RWPE1 (cell line): ENCODE measurements at regions not wholly inside any gene's neighbourhood (a gene's known extent, or its start where the extent isn't known, plus 50 kb on each side); places are given as distances from the start of the nearest gene placed in this dataset.

ENCODE experiments used
- CTCF ChIA-PET: fragments of 350-600 bp; sonication (Branson Sonifier 250); formaldehyde crosslinking; extraction: SDS; loops from one replicate; lab custom pipeline; 2021; lab: Yijun Ruan, JAX
- POLR2A ChIA-PET: fragments of 400-600 bp; formaldehyde crosslinking; extraction: SDS; loops from one replicate; lab custom pipeline; 2020; ENCODE audit warnings: antibody characterized with exemption; ENCODE audit not compliant: low non-redundant PET; lab: Yijun Ruan, JAX
- DNase-seq: peaks from one replicate; pipeline ENCODE4 v3.0.0; 2012; ENCODE audit warnings: low spot score
- H3K27ac ChIP-seq: fragments of 450-650 bp; 2 replicates; pipeline ENCODE4 v1.5.1; 2017
- CTCF ChIP-seq: fragments of 450-650 bp; conservative IDR thresholded peaks from 2 replicates; pipeline ENCODE4 v1.5.1; 2017; ENCODE audit warnings: low read depth, mild to moderate bottlenecking

GRCh38 chr16:10321407-10322387 is 64.2 kb upstream of the ATF7IP2 start:
- no peak overlapping the region for H3K27ac ChIP-seq
- no peak for TF ChIP-seq CTCF
- no peak for DNase-seq
- ChIA-PET POLR2A (no interaction called here), CTCF (interaction anchor here (0.6 to 0.7 kb wide), 4 partner anchors 12 to 193 kb away, joined by 3 to 7 read pairs (median 4); no protein-coding TSS in a partner anchor)

DNA sequence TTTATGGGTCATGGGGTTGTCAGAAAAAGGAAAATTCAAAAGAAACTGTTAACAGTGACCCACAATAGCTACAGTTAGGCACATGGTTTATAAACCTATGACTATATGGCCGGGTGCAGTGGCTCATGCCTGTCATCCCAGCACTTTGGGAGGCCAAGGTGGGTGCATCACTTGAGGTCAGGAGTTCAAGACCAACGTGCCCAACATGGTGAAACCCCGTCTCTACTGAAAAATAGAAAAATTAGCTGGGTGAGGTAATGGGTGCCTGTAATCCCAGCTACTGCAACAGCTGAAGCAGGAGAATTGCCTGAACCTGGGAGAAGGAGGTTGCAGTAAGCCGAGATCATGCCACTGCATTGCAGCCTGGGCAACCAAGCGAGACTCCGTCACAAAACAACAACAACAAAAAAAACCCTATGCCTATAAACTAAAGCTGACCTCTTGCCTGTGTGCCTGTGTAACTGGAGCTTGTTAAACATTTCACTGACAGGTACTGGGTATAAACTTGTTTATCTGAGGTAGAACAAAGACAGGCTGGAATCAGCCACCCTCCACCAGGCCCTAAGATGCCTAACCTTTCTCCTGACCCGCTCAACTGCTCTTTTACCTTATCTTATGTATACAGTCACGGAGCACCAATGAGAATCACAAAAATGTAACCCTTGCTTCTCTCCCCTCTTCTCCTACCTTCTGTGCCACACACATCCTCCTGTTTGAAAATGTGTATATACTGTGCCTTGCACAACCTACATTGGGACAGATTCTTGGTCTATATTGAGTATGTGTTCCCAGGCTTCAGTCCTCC is 62.9 kb upstream of the ATF7IP2 start:
- TF ChIP-seq CTCF: no peak
- no peak overlapping the region for H3K27ac ChIP-seq
- ChIA-PET POLR2A (no interaction called here), CTCF (interaction anchor here (0.6 to 0.7 kb wide), 4 partner anchors 43 to 1772 kb away, joined by 3 to 4 read pairs (median 4); no protein-coding TSS in a partner anchor)
- DNase-seq: no peak

DNA sequence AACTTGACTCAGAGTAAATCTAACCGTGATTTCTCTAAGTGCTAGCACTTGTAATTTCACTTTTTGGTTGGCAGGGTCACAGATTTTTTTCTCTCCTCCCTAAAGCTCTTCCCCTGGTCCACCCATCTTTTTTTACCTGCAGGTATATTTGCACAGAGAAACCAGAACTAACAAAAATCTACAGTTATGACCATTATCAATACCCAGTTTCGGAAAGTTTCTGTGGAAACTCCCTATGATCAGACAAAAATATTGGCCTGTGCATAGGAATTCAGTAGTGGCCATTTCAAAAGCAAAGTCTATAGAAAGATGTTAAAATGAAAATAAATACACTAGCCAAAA is 62.4 kb upstream of the ATF7IP2 start:
- ChIA-PET CTCF (interaction anchor here (0.7 kb wide), 1 partner anchor 71 kb away, joined by 3 read pairs; no protein-coding TSS in a partner anchor), POLR2A (no interaction called here)
- H3K27ac ChIP-seq: no peak overlapping the region
- DNase-seq: no peak
- no peak for TF ChIP-seq CTCF

DNA sequence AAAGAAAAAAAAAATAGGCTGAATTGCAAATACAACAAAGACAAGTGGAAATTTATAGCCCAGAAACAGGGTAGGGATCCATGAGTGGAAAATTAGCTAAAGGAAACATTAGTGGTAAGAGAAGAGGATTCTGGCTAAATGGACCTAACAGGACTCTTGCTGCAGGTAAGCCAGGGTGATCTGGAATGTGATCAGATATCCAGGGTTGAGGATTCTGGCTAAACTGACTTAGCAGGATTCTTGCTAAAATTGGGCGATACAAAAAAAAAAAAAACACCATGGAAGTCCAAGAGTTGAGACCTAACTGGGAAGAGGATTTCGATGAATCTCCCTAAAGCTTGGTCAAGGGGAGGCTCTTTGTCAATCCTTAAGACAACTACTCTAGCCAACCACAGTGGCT is 61.7 kb upstream of the ATF7IP2 start:
- H3K27ac ChIP-seq: no peak overlapping the region
- ChIA-PET CTCF (interaction anchor here (0.7 kb wide), 1 partner anchor 173 kb away, joined by 4 read pairs; no protein-coding TSS in a partner anchor), POLR2A (no interaction called here)
- no peak for TF ChIP-seq CTCF
- DNase-seq: no peak

- TF ChIP-seq CTCF: no peak
- no peak for DNase-seq
- ChIA-PET POLR2A (interaction anchor here (0.5 kb wide), 1 partner anchor 418 kb away, joined by 3 read pairs; no protein-coding TSS in a partner anchor), CTCF (interaction anchor here (0.6 kb wide), 2 partner anchors 217 to 678 kb away, joined by 3 read pairs; no protein-coding TSS in a partner anchor)
- no peak overlapping the region for H3K27ac ChIP-seq
Observed at GRCh38 chr16:10325783-10326543, 59.9 kb upstream of the ATF7IP2 start.
